ENCODE measurements at regions not wholly inside any gene's neighbourhood (a gene's known extent, or its start where the extent isn't known, plus 50 kb on each side); places are given as distances from the start of the nearest gene placed in this dataset.

DNA sequence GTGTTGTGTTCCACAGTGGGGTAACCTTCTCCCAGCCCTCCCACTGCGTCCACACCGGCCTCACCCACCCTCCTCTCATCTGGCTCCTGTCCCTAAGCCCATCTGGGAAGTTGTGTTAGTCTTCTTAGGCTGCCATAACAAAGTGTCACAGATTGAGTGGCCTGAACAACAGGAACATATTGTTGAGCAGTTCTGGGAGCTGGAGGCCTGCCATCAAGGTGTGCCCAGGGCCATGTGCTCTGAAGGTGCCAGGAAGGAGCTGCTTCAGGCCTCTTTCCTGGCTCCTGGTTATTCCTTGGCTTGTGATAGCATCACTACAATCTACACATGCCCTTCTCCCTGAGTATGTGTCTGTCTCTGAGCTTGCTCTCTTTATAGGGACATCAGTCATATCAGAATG is 327.6 kb upstream of the COBL start:
- Histone ChIP-seq H3K27ac (ENCODE audit: low read depth, low read length) (no peak overlapping the region), H3K27me3 (ENCODE audit: insufficient read depth, low read length) (no peaks in the 10 kb centered on the region), H3K36me3 (ENCODE audit: insufficient read depth, low read length) (no peaks in the 10 kb centered on the region), H3K4me3 (ENCODE audit: low read length in 2 of 2) (no peak overlapping the region), H3K4me1 (ENCODE audit: insufficient read depth, low read length) (no peaks in the 10 kb centered on the region), H3K9me3 (ENCODE audit: control insufficient read depth in 1 of 2, low read length in 2 of 2) (no peaks in the 10 kb centered on the region)
- intact Hi-C loops (cut with micrococcal nuclease) = no loop called here
- POLR2A ChIA-PET (ENCODE audit: partially characterized antibody) = no interaction called here
- Mint-ChIP-seq H3K36me3 (no peaks in the 10 kb centered on the region), H3K27ac (no peak overlapping the region), H3K27me3 (no peaks in the 10 kb centered on the region), H3K4me1 (no peaks in the 10 kb centered on the region), H3K4me3 (no peak overlapping the region), H3K9me3 (peaks cover 0 to 10% (median 5%) of the 10 kb centered on the region in 8 donors)
- CTCF ChIA-PET (ENCODE audit: partially characterized antibody) = no interaction called here
- DNase-seq = no peak

DNA sequence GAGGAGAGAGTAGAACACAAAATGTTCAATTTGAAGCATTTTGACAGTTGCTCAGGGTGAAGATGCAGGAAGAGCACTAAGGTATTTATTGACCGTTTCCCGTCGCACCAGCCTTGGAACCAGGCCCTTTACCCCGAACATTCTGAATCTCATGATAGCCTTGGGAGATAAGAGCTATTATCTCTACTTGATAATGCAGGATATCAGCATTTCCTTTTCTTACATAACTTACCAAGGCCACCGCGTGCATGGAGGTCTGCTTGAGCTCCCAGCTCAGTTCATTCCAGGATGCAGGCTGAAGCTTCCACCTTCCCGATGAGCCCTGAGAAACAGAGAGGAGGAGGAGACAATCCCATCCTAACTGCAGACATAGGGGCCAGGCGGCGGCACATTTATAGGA is 324.2 kb upstream of the COBL start:
- intact Hi-C loops (cut with micrococcal nuclease) = no loop called here
- Histone ChIP-seq H3K4me1 (ENCODE audit: insufficient read depth, low read length) (no peaks in the 10 kb centered on the region), H3K36me3 (ENCODE audit: insufficient read depth, low read length) (no peaks in the 10 kb centered on the region), H3K27me3 (ENCODE audit: insufficient read depth, low read length) (no peaks in the 10 kb centered on the region), H3K9me3 (ENCODE audit: control insufficient read depth in 1 of 2, low read length in 2 of 2) (no peaks in the 10 kb centered on the region), H3K4me3 (ENCODE audit: low read length in 2 of 2) (no peak overlapping the region), H3K27ac (ENCODE audit: low read depth, low read length) (no peak overlapping the region)
- DNase-seq = no peak
- H3K36me3 Mint-ChIP-seq = no peaks in the 10 kb centered on the region
- no peak overlapping the region for H3K27ac Mint-ChIP-seq
- H3K27me3 Mint-ChIP-seq = no peaks in the 10 kb centered on the region
- ChIA-PET POLR2A (ENCODE audit: partially characterized antibody) (no interaction called here), CTCF (ENCODE audit: partially characterized antibody) (no interaction called here)
- peaks cover 0 to 14% (median 4%) of the 10 kb centered on the region in 8 donors for H3K9me3 Mint-ChIP-seq
- H3K4me1 Mint-ChIP-seq = no peaks in the 10 kb centered on the region
- no peak overlapping the region for H3K4me3 Mint-ChIP-seq

DNA sequence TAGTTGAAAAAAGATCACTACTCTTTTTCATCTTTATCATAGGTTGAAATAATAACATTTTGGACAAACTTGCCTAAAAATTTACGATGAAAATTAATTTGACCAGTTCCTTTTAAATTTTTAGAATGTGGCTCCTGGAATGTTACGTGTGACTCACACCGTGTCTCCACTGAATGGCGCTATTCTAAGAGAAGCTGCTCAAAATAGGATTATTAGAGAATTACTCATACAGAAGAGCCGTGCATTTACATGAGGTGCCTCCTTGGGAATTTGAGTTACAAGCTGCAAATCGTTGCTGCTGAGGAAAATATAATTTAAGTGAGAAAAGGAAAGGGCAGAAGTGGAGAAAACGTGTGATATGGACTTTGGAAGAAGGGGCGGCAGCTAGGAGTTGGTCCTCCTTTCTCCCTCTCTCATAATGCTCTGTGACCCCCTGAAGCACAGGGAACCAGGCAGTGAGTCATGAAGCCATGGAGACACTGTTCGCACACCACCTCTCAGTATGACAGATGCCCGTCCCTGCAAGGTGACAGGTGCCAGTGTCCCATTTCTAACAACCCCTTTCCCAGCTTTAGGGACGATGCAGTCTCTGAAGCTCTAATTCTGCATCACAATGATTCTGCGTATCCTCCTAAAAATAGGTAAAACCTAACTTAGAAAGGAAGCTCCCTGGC is 323.2 kb upstream of the COBL start:
- ChIA-PET CTCF (ENCODE audit: partially characterized antibody) (no interaction called here), POLR2A (ENCODE audit: partially characterized antibody) (no interaction called here)
- intact Hi-C loops (cut with micrococcal nuclease) = no loop called here
- H3K4me3 Mint-ChIP-seq = peak overlapping the region in 1 of 8 donors; percentile 28
- H3K27ac Mint-ChIP-seq = no peak overlapping the region
- Histone ChIP-seq H3K36me3 (ENCODE audit: insufficient read depth, low read length) (no peaks in the 10 kb centered on the region), H3K4me3 (ENCODE audit: low read length in 2 of 2) (no peak overlapping the region), H3K27me3 (ENCODE audit: insufficient read depth, low read length) (no peaks in the 10 kb centered on the region), H3K9me3 (ENCODE audit: control insufficient read depth in 1 of 2, low read length in 2 of 2) (no peaks in the 10 kb centered on the region), H3K27ac (ENCODE audit: low read depth, low read length) (no peak overlapping the region), H3K4me1 (ENCODE audit: insufficient read depth, low read length) (no peaks in the 10 kb centered on the region)
- H3K9me3 Mint-ChIP-seq = peaks cover 0 to 14% (median 6%) of the 10 kb centered on the region in 8 donors
- no peaks in the 10 kb centered on the region for H3K27me3 Mint-ChIP-seq
- no peaks in the 10 kb centered on the region for H3K36me3 Mint-ChIP-seq
- no peaks in the 10 kb centered on the region for H3K4me1 Mint-ChIP-seq
- DNase-seq = no peak

DNA sequence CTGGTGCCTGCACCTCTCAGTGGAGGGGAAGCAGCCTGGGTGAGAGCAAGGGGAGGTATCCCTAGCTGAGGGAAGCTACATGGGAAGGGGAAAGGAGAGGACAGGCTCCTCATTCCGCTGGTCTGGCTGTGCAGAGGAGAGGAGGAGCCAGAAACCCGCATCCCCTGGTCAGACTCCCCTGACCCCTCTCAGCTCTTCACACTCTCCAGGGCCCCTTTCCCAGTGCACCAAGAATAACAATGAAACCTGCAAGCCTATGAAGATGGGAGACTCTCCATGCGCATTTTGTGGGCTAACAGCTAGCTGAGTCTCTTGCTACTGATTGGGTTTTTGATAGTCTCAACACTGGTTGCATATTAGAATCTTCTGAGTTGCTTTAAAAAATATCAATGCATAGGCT is 319.9 kb upstream of the COBL start:
- H3K4me1 ChIP-seq (ENCODE audit: insufficient read depth, low read length) = no peaks in the 10 kb centered on the region
- no peaks in the 10 kb centered on the region for H3K27me3 Mint-ChIP-seq
- no peaks in the 10 kb centered on the region for H3K9me3 ChIP-seq (ENCODE audit: control insufficient read depth in 1 of 2, low read length in 2 of 2)
- no peaks in the 10 kb centered on the region for H3K4me1 Mint-ChIP-seq
- H3K36me3 ChIP-seq (ENCODE audit: insufficient read depth, low read length) = no peaks in the 10 kb centered on the region
- CTCF ChIA-PET (ENCODE audit: partially characterized antibody) = no interaction called here
- no peak overlapping the region for H3K27ac ChIP-seq (ENCODE audit: low read depth, low read length)
- POLR2A ChIA-PET (ENCODE audit: partially characterized antibody) = no interaction called here
- no peak overlapping the region for H3K4me3 Mint-ChIP-seq
- no peak overlapping the region for H3K4me3 ChIP-seq (ENCODE audit: low read length in 2 of 2)
- no peaks in the 10 kb centered on the region for H3K27me3 ChIP-seq (ENCODE audit: insufficient read depth, low read length)
- DNase-seq = no peak
- no peaks in the 10 kb centered on the region for H3K36me3 Mint-ChIP-seq
- intact Hi-C loops (cut with micrococcal nuclease) = no loop called here
- peaks cover 0 to 9% (median 6%) of the 10 kb centered on the region in 8 donors for H3K9me3 Mint-ChIP-seq
- no peak overlapping the region for H3K27ac Mint-ChIP-seq

- POLR2A ChIA-PET (ENCODE audit: partially characterized antibody) = no interaction called here
- no peak for DNase-seq
- Histone ChIP-seq H3K4me3 (ENCODE audit: low read length in 2 of 2) (no peak overlapping the region), H3K9me3 (ENCODE audit: control insufficient read depth in 1 of 2, low read length in 2 of 2) (no peaks in the 10 kb centered on the region), H3K27ac (ENCODE audit: low read depth, low read length) (no peak overlapping the region), H3K4me1 (ENCODE audit: insufficient read depth, low read length) (no peaks in the 10 kb centered on the region), H3K27me3 (ENCODE audit: insufficient read depth, low read length) (no peaks in the 10 kb centered on the region), H3K36me3 (ENCODE audit: insufficient read depth, low read length) (no peaks in the 10 kb centered on the region)
- intact Hi-C loops (cut with micrococcal nuclease) = no loop called here
- Mint-ChIP-seq H3K4me3 (no peak overlapping the region), H3K27ac (no peak overlapping the region), H3K9me3 (peaks cover 0 to 9% (median 7%) of the 10 kb centered on the region in 8 donors), H3K4me1 (no peaks in the 10 kb centered on the region), H3K36me3 (no peaks in the 10 kb centered on the region), H3K27me3 (no peaks in the 10 kb centered on the region)
- CTCF ChIA-PET (ENCODE audit: partially characterized antibody) = no interaction called here
Observed at GRCh38 chr7:51635775-51636174, 319.2 kb upstream of the COBL start.

GRCh38 chr7:51634538-51634937 is 317.9 kb upstream of the COBL start:
- Histone ChIP-seq H3K4me3 (ENCODE audit: low read length in 2 of 2) (no peak overlapping the region), H3K36me3 (ENCODE audit: insufficient read depth, low read length) (no peaks in the 10 kb centered on the region), H3K9me3 (ENCODE audit: control insufficient read depth in 1 of 2, low read length in 2 of 2) (no peaks in the 10 kb centered on the region), H3K4me1 (ENCODE audit: insufficient read depth, low read length) (no peaks in the 10 kb centered on the region), H3K27me3 (ENCODE audit: insufficient read depth, low read length) (no peaks in the 10 kb centered on the region), H3K27ac (ENCODE audit: low read depth, low read length) (no peak overlapping the region)
- H3K27me3 Mint-ChIP-seq = no peaks in the 10 kb centered on the region
- H3K4me3 Mint-ChIP-seq = no peak overlapping the region
- H3K4me1 Mint-ChIP-seq = no peaks in the 10 kb centered on the region
- peaks cover 0 to 12% (median 8%) of the 10 kb centered on the region in 8 donors for H3K9me3 Mint-ChIP-seq
- ChIA-PET CTCF (ENCODE audit: partially characterized antibody) (no interaction called here), POLR2A (ENCODE audit: partially characterized antibody) (no interaction called here)
- intact Hi-C loops (cut with micrococcal nuclease) = no loop called here
- no peaks in the 10 kb centered on the region for H3K36me3 Mint-ChIP-seq
- no peak overlapping the region for H3K27ac Mint-ChIP-seq
- no peak for DNase-seq

- H3K27ac Mint-ChIP-seq = no peak overlapping the region
- no peaks in the 10 kb centered on the region for H3K9me3 ChIP-seq (ENCODE audit: control insufficient read depth in 1 of 2, low read length in 2 of 2)
- H3K4me1 Mint-ChIP-seq = no peaks in the 10 kb centered on the region
- no peak overlapping the region for H3K27ac ChIP-seq (ENCODE audit: low read depth, low read length)
- no peaks in the 10 kb centered on the region for H3K27me3 Mint-ChIP-seq
- no peaks in the 10 kb centered on the region for H3K4me1 ChIP-seq (ENCODE audit: insufficient read depth, low read length)
- H3K4me3 ChIP-seq (ENCODE audit: low read length in 2 of 2) = no peak overlapping the region
- no peaks in the 10 kb centered on the region for H3K36me3 Mint-ChIP-seq
- ChIA-PET POLR2A (ENCODE audit: partially characterized antibody) (no interaction called here), CTCF (ENCODE audit: partially characterized antibody) (no interaction called here)
- intact Hi-C loops (cut with micrococcal nuclease) = no loop called here
- no peak for DNase-seq
- H3K9me3 Mint-ChIP-seq = peaks cover 2 to 13% (median 7%) of the 10 kb centered on the region in 8 donors
- H3K27me3 ChIP-seq (ENCODE audit: insufficient read depth, low read length) = no peaks in the 10 kb centered on the region
- H3K4me3 Mint-ChIP-seq = no peak overlapping the region
- H3K36me3 ChIP-seq (ENCODE audit: insufficient read depth, low read length) = no peaks in the 10 kb centered on the region
Observed at GRCh38 chr7:51634025-51634424, 317.4 kb upstream of the COBL start.

GRCh38 chr7:51633596-51633995 is 317.0 kb upstream of the COBL start:
- Histone ChIP-seq H3K27ac (ENCODE audit: low read depth, low read length) (no peak overlapping the region), H3K27me3 (ENCODE audit: insufficient read depth, low read length) (no peaks in the 10 kb centered on the region), H3K36me3 (ENCODE audit: insufficient read depth, low read length) (no peaks in the 10 kb centered on the region), H3K4me1 (ENCODE audit: insufficient read depth, low read length) (no peaks in the 10 kb centered on the region), H3K4me3 (ENCODE audit: low read length in 2 of 2) (no peak overlapping the region), H3K9me3 (ENCODE audit: control insufficient read depth in 1 of 2, low read length in 2 of 2) (no peaks in the 10 kb centered on the region)
- POLR2A ChIA-PET (ENCODE audit: partially characterized antibody) = no interaction called here
- Mint-ChIP-seq H3K27ac (no peak overlapping the region), H3K27me3 (no peaks in the 10 kb centered on the region), H3K36me3 (no peaks in the 10 kb centered on the region), H3K9me3 (peaks cover 2 to 12% (median 7%) of the 10 kb centered on the region in 8 donors), H3K4me1 (no peaks in the 10 kb centered on the region), H3K4me3 (no peak overlapping the region)
- CTCF ChIA-PET (ENCODE audit: partially characterized antibody) = no interaction called here
- no peak for DNase-seq
- intact Hi-C loops (cut with micrococcal nuclease) = no loop called here

Data from CD4-positive, alpha-beta memory T cell (primary cell).